Activated CD8-positive, alpha-beta T cell treated with anti-CD3 and anti-CD28 coated beads, Interleukin-2, amount 10 ng/mL, durations not matched to agents 7 days and 5 days (primary cell): ENCODE measurements at regions not wholly inside any gene's neighbourhood (a gene's known extent, or its start where the extent isn't known, plus 50 kb on each side); places are given as distances from the start of the nearest gene placed in this dataset.

ENCODE experiments used
- ATAC-seq: fragments of 150-1000 bp; cut with Tn5 transposase; one replicate; pipeline ENCODE4 v1.10.0; 2021; ENCODE audit warnings: moderate library complexity
- CTCF ChIA-PET: fragments of 350-600 bp; sonication (Branson Sonifier 250); formaldehyde crosslinking; loops from one replicate; lab custom pipeline; 2021; ENCODE audit warnings: antibody characterized with exemption; lab: Charles Lee
- POLR2A ChIA-PET: fragments of 350-600 bp; sonication (Branson Sonifier 250); formaldehyde crosslinking; loops from one replicate; lab custom pipeline; 2021; ENCODE audit warnings: antibody characterized with exemption; lab: Charles Lee
- DNase-seq: peaks from one replicate; pipeline ENCODE4 v3.0.0-alpha.2; 2020
- H3K27ac Mint-ChIP-seq: one replicate; pipeline ENCODE4 v1.8.0; 2021; ENCODE audit warnings: mild to moderate bottlenecking, mixed read lengths
- H3K27me3 Mint-ChIP-seq: one replicate; pipeline ENCODE4 v1.8.0; 2021; ENCODE audit warnings: low read depth, mixed read lengths
- H3K36me3 Mint-ChIP-seq: one replicate; pipeline ENCODE4 v1.8.0; 2021; ENCODE audit warnings: low read depth, mixed read lengths
- H3K4me1 Mint-ChIP-seq: one replicate; pipeline ENCODE4 v1.8.0; 2021; ENCODE audit warnings: low read depth, mixed read lengths
- H3K4me3 Mint-ChIP-seq: one replicate; pipeline ENCODE4 v1.8.0; 2021; ENCODE audit warnings: mild to moderate bottlenecking, mixed read lengths
- H3K9me3 Mint-ChIP-seq: one replicate; pipeline ENCODE4 v1.8.0; 2022; ENCODE audit warnings: mixed read lengths; ENCODE audit not compliant: insufficient read depth

DNA sequence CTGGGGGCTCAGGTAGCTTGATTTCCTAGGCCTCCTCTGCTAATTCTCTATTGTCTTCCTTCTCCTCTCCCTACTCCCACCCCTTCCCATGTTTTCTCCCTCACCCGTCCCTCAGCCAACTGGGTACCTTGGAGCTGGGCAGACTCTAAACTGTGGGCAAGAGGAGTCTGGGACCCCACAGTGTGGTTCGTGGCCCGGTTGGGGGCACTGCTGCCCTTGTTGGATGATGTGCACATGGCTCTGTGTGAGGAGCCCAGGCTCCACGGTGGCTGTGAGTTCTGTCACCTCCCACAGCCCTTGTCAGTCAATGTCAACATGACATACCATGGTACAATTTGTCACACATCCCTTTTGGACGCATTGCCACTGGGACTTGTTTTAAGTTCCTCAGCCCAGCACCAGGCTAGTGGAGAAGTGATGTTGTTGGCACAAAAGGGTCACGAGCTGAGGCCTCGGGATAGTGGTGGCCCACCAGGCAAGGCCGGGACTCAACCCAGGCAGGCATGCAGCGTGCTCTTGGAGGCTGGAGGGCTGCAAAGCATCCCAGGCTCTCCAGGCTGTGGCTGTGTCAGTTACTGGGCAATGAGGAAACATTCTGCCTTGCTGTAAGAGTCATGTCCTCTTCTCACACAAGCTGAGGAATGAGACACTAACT is 142.3 kb downstream of the TLE3 start:
- ATAC-seq (no peak), DNase-seq (no peak)
- ChIA-PET CTCF (no interaction called here), POLR2A (interaction anchor here (0.7 kb wide), 1 partner anchor 1497 kb away, joined by 3 read pairs; no protein-coding TSS in a partner anchor)
- peaks cover 22% of the 10 kb centered on the region for H3K27me3 Mint-ChIP-seq
- no peaks in the 10 kb centered on the region for H3K36me3 Mint-ChIP-seq
- no peak overlapping the region for H3K27ac Mint-ChIP-seq
- H3K4me3 Mint-ChIP-seq: no peak overlapping the region
- peaks cover 7% of the 10 kb centered on the region for H3K4me1 Mint-ChIP-seq
- H3K9me3 Mint-ChIP-seq: no peaks in the 10 kb centered on the region

DNA sequence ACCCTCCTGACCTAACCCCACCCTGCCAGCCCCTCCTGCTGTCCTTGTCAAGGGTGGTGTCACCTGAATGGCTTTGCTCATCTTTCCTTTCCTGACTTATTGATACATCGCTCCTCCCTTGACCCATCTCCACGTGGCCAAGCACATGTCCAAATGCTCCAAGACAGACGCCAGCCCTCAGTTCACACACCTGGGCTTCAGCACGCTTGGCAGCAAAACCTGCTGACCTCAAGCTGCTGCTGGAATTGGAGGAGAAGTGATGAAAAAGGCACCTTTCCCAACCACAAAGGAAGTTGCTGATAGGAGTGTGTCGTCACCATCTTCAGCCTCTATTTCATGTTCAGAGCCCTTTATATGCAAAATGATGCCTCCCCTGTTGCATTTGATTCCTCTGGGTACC is 141.3 kb downstream of the TLE3 start:
- H3K36me3 Mint-ChIP-seq: no peaks in the 10 kb centered on the region
- H3K4me1 Mint-ChIP-seq: peaks cover 7% of the 10 kb centered on the region
- ChIA-PET CTCF (no interaction called here), POLR2A (no interaction called here)
- H3K27ac Mint-ChIP-seq: no peak overlapping the region
- ATAC-seq (no peak), DNase-seq (no peak)
- H3K9me3 Mint-ChIP-seq: no peaks in the 10 kb centered on the region
- peaks cover 23% of the 10 kb centered on the region for H3K27me3 Mint-ChIP-seq
- H3K4me3 Mint-ChIP-seq: no peak overlapping the region

DNA sequence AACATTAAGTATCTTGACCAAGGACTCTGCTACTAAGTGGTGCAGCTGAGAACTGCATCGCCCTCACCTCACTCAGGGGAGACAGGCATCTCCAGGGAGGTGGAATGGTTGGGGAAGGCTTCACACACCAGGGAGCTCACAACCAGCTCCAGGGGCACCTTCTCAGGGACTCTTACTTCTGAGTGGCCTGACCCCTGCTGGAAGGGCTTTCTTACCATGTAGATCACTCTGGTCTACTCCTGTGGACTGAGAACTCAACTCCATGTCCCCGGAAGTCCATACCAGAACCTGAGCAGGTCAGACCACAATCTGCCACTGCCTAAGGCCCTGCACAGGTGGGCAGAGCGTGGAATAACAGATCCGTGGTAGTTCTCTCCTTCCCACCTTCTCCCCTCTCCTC is 140.5 kb downstream of the TLE3 start:
- Mint-ChIP-seq H3K4me1 (peaks cover 7% of the 10 kb centered on the region), H3K27ac (no peak overlapping the region), H3K27me3 (peaks cover 22% of the 10 kb centered on the region), H3K36me3 (no peaks in the 10 kb centered on the region), H3K4me3 (no peak overlapping the region), H3K9me3 (no peaks in the 10 kb centered on the region)
- ChIA-PET CTCF (no interaction called here), POLR2A (no interaction called here)
- ATAC-seq (no peak), DNase-seq (no peak)

DNA sequence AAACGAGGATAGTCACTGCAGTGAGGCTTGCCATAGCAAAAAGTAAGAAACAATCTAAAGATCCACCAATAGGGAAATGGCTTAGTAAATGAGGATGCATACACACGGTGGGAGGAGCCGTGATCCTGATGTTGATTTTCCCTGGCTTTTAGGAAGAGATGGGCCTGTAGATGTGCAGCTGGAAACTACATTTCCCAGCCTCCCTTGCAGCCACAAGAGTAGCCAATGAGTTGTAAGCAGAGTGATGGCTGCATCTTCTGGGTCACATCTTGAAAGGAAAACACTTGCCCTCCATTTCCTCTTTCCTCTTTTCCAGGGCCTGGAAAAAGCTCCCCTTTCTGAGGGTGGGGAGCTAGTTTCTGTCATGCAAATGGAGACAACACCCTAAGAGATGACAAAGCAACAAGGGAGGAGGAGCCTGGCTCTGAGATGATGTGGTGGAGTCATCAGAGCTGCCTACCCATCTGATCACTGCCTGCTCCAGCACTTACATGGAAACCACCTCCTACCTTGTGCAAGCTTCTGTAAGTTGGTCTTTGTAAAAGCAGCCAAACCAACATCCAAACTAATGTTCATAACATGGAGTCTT is 139.1 kb downstream of the TLE3 start:
- no peak overlapping the region for H3K27ac Mint-ChIP-seq
- ATAC-seq (no peak), DNase-seq (no peak)
- ChIA-PET CTCF (no interaction called here), POLR2A (interaction anchor here (0.8 kb wide), 1 partner anchor 17 kb away, joined by 3 read pairs; no protein-coding TSS in a partner anchor)
- H3K36me3 Mint-ChIP-seq: no peaks in the 10 kb centered on the region
- no peaks in the 10 kb centered on the region for H3K9me3 Mint-ChIP-seq
- peaks cover 24% of the 10 kb centered on the region for H3K27me3 Mint-ChIP-seq
- peaks cover 7% of the 10 kb centered on the region for H3K4me1 Mint-ChIP-seq
- no peak overlapping the region for H3K4me3 Mint-ChIP-seq

DNA sequence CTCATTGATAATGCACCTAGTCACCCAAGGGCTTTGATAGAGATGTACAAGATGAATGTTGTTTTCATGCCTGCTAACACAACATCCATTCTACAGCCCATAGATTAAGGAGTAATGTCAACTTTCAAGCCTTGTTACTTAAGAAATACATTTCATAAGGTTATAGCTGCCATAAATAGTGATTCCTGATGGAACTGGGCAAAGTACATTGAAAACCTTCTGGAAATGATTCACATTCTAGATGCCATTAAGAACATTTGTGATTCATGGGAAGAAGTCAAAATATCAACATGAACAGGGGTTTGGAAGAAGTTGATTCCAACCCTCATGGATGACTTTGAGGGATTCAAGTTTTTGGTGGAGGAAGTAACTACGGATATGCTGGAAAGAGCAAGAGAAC is 135.2 kb downstream of the TLE3 start:
- Mint-ChIP-seq H3K36me3 (no peaks in the 10 kb centered on the region), H3K27me3 (peaks cover 24% of the 10 kb centered on the region), H3K4me1 (peaks cover 7% of the 10 kb centered on the region), H3K9me3 (no peaks in the 10 kb centered on the region), H3K27ac (no peak overlapping the region), H3K4me3 (no peak overlapping the region)
- ATAC-seq: no peak
- no peak for DNase-seq
- POLR2A ChIA-PET: no interaction called here
- CTCF ChIA-PET: no interaction called here

DNA sequence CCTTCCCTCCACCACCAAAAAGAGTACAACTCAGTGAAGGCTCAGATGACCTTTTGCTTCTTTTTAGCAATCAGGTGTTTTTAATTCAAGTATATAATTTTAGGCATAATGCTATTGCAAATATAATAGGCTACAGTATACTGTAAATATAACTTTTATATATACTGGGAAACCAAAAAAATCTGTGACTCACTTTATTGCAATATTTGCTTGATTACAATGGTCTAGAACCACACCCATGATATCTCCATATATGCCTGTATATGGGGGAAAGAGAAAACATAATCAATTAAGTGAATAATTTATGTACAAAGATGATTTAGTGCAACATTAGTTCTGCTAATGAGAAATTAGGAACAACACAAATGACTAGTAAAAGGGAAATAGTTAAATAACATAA is 134.3 kb downstream of the TLE3 start:
- ChIA-PET CTCF (no interaction called here), POLR2A (no interaction called here)
- Mint-ChIP-seq H3K9me3 (no peaks in the 10 kb centered on the region), H3K27me3 (peaks cover 26% of the 10 kb centered on the region), H3K27ac (no peak overlapping the region), H3K36me3 (no peaks in the 10 kb centered on the region), H3K4me1 (peaks cover 1% of the 10 kb centered on the region), H3K4me3 (no peak overlapping the region)
- no peak for DNase-seq
- ATAC-seq: no peak

DNA sequence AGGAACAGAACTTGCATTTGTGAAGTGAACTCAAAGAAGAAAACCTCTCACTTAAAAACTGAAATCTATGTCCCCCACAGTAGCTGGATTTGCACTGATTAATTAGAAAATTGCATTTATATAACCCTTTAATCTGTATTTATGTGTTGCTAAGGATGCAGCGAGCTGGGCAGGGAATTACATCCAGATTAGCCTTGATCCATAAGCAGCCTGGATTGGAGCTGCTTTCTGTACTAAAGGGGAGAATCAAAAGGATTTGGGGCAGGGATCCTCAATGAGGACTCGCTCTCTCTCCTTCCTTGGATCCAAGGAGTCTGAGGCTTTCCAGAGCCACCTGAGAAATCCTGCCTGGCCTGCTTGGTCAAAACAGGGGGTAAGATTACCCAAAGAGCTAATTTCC is 125.9 kb downstream of the TLE3 start:
- Mint-ChIP-seq H3K27me3 (peaks cover 26% of the 10 kb centered on the region), H3K27ac (no peak overlapping the region), H3K9me3 (no peaks in the 10 kb centered on the region), H3K36me3 (no peaks in the 10 kb centered on the region), H3K4me1 (peaks cover 2% of the 10 kb centered on the region), H3K4me3 (no peak overlapping the region)
- no peak for ATAC-seq
- ChIA-PET POLR2A (no interaction called here), CTCF (no interaction called here)
- no peak for DNase-seq

DNA sequence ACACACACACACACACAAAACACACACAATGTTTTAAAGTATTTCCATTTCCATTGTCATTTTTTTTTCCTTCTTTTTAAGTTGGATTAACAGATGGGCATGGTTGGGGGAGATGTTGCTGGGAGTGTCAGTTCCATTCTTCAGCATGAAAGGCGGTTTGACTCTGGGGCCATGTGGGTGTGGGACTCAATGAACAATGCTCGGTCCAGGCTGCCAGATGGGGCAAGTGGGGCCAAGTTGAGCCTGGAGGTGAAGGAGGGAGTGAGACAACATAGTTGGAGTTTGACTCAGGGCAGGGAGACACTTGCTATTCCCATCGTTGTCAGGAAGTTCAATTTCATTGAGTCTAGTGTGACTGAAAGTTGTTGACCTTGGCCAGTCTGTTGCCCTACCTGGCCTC is 125.3 kb downstream of the TLE3 start:
- H3K27me3 Mint-ChIP-seq: peaks cover 28% of the 10 kb centered on the region
- H3K36me3 Mint-ChIP-seq: no peaks in the 10 kb centered on the region
- no peaks in the 10 kb centered on the region for H3K9me3 Mint-ChIP-seq
- ATAC-seq: no peak
- CTCF ChIA-PET: no interaction called here
- H3K4me1 Mint-ChIP-seq: peaks cover 2% of the 10 kb centered on the region
- H3K27ac Mint-ChIP-seq: no peak overlapping the region
- DNase-seq: no peak
- POLR2A ChIA-PET: no interaction called here
- H3K4me3 Mint-ChIP-seq: no peak overlapping the region

DNA sequence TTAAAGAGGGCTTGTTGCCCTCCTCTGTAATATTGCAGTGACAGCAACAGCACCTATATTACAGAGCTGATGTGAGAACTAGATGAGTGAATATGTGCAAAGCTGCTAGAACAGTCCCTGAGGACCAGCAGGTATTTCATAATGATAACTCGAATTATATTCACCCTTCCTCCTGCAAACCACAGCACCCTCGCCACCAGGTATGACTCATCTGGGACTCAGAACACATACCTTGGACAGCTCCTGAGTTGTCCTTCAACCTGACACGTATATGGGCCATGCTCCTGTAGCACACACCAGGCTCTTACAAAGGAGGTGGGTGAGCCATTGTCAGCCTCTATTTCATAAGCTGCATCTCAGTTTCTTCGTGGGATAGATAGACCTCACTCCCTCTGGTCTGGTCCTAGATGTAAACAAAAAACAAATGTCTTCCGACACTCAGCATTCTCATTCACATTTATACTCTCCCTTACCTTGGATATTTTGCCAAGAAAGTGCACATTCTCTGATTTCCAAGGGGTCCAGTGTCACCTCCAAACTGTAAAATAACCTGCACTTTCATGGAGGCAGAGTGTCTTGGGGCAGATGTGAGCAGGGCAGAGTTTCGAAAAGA is 124.5 kb downstream of the TLE3 start:
- peak; percentile 65 for ATAC-seq
- peak; percentile 72 for DNase-seq
- POLR2A ChIA-PET: no interaction called here
- Mint-ChIP-seq H3K9me3 (no peaks in the 10 kb centered on the region), H3K36me3 (no peaks in the 10 kb centered on the region), H3K4me1 (peaks cover 2% of the 10 kb centered on the region), H3K27ac (no peak overlapping the region), H3K27me3 (peaks cover 32% of the 10 kb centered on the region), H3K4me3 (no peak overlapping the region)
- CTCF ChIA-PET: no interaction called here

DNA sequence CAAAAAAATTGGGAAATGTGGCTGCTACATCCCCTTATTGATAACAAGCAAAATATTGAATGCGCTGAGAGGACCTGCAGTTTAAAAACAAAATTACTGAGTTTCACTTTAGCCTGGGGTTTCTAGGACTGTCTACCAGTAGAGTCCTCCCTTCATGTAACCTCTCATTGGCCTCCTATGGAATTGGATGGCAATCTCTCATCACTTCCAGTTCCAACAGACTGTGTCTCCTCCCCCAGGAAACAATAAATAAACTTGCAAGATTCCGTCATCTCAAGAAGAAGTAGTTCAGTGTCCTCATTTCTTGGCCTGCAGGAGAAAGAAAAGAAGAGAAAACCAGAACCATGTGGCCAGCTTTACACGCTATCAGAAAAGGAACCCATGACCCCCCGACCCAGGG is 123.8 kb downstream of the TLE3 start:
- no peak overlapping the region for H3K4me3 Mint-ChIP-seq
- no peaks in the 10 kb centered on the region for H3K9me3 Mint-ChIP-seq
- CTCF ChIA-PET: interaction anchor here (0.8 kb wide), 1 partner anchor 10 kb away, joined by 3 read pairs; no protein-coding TSS in a partner anchor
- H3K4me1 Mint-ChIP-seq: peaks cover 2% of the 10 kb centered on the region
- no peak overlapping the region for H3K27ac Mint-ChIP-seq
- H3K27me3 Mint-ChIP-seq: peaks cover 30% of the 10 kb centered on the region
- POLR2A ChIA-PET: no interaction called here
- ATAC-seq (no peak), DNase-seq (no peak)
- H3K36me3 Mint-ChIP-seq: no peaks in the 10 kb centered on the region

DNA sequence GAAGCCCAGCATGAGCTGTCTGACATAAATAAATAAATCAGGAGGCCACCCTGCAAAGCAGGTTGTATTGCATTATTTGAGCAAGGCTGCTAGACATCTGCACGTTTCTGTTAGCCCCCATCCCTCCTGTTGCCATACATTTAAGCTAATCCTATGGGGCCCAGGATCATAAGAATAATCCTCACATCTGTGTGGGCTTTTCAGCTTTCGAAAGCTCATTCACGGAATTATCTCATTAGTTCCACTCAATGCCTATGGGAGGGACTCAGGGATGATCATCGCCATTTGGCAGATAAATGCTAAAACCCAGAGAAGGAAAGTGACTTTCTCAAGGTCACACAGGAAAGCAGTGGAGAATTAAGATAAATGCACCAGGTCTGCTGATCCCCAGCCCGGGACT is 123.4 kb downstream of the TLE3 start:
- ChIA-PET POLR2A (no interaction called here), CTCF (interaction anchor here (0.8 kb wide), 1 partner anchor 10 kb away, joined by 3 read pairs; no protein-coding TSS in a partner anchor)
- H3K4me3 Mint-ChIP-seq: no peak overlapping the region

DNA sequence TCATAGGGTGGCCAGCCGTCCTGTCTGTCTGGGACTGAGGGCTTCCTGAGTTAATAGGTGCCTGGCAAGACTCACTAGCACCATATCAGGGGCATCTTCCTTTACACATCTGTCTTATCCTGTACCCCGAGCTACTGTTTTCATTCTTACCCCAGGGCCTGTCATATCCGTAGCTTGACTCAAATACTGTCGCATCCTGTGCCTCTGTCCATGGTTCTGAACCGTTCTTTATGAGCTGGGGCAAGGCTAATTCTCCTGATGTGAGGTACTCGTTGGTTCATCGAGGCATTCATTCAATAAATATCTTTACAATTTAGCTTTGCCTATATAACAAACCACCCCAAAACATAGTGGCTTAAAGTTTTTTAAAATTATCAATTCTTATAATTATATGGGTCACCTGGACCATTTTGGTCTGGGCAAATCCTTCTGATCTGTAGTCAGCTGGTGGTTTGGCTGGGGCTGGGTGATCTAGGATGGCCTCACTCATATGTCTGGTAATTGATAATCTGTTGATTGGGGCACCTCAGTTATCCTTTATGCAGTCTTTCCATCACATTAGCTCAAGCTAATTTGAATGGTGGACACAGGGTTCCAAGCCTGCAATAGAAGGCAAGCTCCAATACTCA is 121.2 kb downstream of the TLE3 start:
- Mint-ChIP-seq H3K9me3 (no peaks in the 10 kb centered on the region), H3K27me3 (peaks cover 25% of the 10 kb centered on the region), H3K36me3 (no peaks in the 10 kb centered on the region), H3K4me1 (peaks cover 2% of the 10 kb centered on the region), H3K27ac (no peak overlapping the region), H3K4me3 (no peak overlapping the region)
- peak; percentile 68 for ATAC-seq
- DNase-seq: peak; percentile 81
- POLR2A ChIA-PET: no interaction called here
- CTCF ChIA-PET: interaction anchor here (1.0 to 1.5 kb wide), 4 partner anchors 59 to 511 kb away, joined by 3 to 5 read pairs (median 4); no protein-coding TSS in a partner anchor

More for the DNA sequence above, 123.4 kb downstream of the TLE3 start:
- Mint-ChIP-seq H3K27me3 (peaks cover 30% of the 10 kb centered on the region), H3K27ac (no peak overlapping the region), H3K36me3 (no peaks in the 10 kb centered on the region), H3K9me3 (no peaks in the 10 kb centered on the region), H3K4me1 (peaks cover 2% of the 10 kb centered on the region)
- no peak for DNase-seq
- ATAC-seq: no peak
